ENCODE measurements at regions not wholly inside any gene's neighbourhood (a gene's known extent, or its start where the extent isn't known, plus 50 kb on each side); places are given as distances from the start of the nearest gene placed in this dataset.

DNA sequence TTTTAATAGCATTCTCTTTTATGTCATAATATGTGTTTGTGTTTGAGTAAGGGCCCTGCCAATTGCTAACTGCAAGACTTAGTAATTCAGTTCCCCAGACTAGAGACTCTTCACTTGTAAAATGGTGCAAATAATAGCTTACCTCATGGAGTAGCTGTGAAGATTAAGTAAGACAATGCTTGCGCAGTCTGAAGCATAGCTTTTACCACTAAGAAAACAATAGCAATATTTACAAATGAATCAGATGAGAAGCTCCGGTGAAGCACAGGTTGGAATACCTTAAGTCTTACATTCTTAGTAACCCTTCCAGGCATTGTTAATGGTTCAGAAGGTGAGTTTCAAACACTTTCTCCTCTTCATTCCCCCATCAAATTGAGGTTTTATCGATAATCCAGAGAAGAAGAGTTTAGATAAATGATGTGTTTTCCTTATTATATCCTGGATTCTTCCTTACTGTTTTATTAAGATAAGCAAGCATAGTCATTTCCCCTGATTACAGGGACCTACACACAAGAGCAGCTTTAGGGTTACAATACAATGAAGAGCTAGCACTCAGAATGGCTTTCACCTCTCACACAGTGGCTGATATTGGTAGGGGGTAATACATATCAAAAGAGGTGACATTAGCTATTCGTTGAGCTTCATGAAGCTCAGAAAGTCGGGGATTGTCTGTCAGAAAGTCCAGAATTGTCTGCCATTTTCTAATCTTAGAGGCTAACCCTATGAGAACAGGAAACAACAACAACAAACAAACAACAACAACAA, 96.4 kb upstream of the EDIL3 start (continued):
- TF ChIP-seq CEBPB (IDR thresholded peaks at IDR 0.05; ENCODE audit: low read depth, low read length) (peak; percentile 21; the same call in 1 of the 2 replicates), EP300 (IDR thresholded peaks at IDR 0.05; ENCODE audit: borderline replicate concordance in 1 of 2, low read depth in 2 of 2, low read length in 2 of 2) (peak; percentile 27 to 93)
- TF ChIP-seq, protein P1, sequence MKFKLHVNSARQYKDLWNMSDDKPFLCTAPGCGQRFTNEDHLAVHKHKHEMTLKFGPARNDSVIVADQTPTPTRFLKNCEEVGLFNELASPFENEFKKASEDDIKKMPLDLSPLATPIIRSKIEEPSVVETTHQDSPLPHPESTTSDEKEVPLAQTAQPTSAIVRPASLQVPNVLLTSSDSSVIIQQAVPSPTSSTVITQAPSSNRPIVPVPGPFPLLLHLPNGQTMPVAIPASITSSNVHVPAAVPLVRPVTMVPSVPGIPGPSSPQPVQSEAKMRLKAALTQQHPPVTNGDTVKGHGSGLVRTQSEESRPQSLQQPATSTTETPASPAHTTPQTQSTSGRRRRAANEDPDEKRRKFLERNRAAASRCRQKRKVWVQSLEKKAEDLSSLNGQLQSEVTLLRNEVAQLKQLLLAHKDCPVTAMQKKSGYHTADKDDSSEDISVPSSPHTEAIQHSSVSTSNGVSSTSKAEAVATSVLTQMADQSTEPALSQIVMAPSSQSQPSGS (IDR thresholded peaks at IDR 0.05; ENCODE audit: low read length): peak; percentile 71; the same call in 1 of the 2 replicates

Measured in H1 (cell line).